NCI-H187 treated with DMSO at 0.1 percent for 48 hours (cell line): ENCODE measurements at regions not wholly inside any gene's neighbourhood (a gene's known extent, or its start where the extent isn't known, plus 50 kb on each side); places are given as distances from the start of the nearest gene placed in this dataset.

Experiments used
- DNase-seq: peaks from one replicate; lab custom pipeline; 2025; lab: John Stamatoyannopoulos, UW

DNA sequence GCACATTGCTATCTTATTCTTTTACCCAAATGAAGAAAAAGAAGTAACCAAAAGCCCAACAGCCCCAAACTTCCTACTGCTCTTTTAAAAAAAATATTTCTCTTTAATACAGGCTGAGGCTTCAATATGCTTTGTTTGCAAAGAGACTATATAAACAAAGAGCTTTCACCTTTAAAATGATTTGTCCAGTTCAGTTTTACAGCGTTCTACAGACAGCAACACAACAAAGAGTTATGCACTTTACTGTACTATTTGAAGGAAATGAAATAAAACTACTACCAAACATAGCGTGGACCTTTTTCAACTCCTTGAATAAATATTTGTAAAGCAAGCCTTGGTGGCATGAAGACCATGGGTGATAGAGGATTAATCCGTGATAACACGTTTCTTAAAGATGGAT is 151.2 kb downstream of the FGF9 start:
- no peak for DNase-seq

DNA sequence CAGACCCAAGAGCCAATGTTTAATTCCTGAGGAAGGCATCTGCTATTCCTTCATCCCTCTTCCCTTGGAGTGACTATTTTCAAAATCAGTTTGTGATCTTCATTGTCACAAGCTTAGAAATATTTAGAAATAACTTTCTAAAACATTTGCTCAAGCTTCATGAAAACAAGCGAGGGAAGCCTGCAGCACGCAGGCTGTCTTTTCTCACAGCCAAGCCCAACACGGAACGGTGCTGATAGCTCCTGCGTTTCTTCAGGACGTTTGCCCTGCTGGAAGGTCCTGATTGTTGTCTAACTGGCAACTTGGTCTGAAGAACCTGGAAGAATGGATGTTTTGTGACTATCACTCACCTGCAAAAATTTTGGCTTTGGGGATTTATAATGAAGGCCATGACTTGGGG is 152.5 kb downstream of the FGF9 start:
- DNase-seq: no peak

DNA sequence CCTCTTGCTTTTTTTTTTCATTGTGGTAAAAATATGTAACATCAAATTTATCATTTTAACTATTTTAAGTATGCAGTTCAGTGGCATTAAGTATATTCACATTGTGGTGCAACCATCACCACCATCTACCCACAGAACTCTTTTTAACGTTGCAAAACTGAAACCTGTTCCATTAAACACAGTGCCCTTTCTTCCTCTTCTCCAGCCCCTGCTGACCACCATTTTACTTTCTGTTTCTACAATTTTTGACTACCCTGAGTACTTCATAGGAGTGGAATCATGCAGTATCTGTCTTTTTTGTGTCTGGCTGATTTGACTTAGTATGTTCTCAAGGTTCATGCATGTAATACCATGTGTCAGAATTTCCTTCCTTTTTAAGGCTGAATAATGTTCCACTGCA is 153.1 kb downstream of the FGF9 start:
- no peak for DNase-seq

DNA sequence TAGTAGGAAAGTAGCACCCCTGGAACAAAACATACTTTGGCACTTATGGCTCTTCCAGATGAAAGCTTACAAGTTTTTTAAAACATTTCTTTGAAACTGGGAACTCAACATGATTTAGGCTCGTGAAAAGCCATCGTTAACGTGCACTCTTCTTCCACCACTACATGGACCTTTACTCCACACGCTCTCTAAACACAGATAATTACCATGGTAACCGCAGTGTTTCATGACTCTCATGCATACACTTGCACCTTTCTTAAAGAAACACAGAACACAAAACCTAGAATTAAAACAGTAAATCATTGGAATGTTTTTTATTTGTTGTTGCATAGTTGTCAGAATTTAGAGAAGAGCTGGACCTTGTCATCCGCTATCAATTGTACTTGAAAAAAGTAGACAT is 154.3 kb downstream of the FGF9 start:
- DNase-seq: no peak

DNA sequence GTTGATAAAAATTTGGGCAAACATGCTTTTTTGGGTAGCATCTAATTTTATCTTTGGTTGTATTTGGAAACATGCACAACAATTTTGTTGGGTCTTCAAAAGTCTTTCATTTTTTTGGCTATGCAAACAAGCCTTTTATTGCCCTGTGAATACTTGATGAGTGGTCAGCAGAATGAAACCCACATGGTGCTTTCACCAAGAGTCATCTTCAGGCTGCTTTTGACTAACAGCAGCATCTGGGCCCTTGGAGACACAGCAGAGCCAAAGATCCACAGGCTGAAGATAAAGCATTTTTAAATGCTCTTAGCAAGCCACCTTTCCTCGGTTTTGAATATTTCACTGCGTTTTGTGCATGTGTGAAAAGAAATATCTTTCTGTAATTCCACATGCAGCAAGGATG is 154.9 kb downstream of the FGF9 start:
- no peak for DNase-seq

DNA sequence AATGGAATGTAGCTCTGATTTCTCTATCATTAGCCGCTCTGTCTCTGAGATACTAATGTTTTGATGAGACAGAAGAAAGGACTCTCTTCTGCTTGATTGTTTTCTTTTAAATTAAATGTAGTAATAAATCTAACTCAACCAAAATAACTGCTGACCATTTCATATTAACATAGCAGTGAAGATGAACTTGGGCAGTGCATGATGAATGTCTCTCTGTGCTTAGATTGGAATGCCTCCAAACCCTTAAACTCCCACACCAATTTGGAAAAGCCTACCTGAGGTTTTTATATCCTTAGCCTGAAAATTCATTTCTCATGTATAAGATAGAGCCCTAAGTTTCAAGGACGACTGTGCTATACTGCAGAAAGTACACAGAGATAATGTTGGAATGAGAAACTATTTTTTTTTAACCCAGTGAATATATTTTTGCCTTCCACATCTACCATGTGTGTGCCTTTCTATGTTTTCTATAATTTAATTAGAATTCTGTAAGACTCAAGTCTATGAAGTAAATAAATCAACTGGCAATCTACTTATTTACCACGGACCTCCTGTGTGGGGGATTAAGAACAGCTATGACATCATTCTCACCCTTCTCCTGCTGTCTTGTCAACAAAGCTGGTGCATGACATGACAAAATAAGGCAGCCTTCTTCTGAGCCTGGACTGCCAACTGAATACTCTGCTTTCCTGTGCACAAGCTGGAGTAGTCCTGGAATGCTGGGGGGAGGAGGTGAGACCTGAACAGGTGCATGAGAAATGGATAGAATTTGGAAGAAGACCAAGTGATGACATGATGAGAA is 155.5 kb downstream of the FGF9 start:
- DNase-seq: no peak

DNA sequence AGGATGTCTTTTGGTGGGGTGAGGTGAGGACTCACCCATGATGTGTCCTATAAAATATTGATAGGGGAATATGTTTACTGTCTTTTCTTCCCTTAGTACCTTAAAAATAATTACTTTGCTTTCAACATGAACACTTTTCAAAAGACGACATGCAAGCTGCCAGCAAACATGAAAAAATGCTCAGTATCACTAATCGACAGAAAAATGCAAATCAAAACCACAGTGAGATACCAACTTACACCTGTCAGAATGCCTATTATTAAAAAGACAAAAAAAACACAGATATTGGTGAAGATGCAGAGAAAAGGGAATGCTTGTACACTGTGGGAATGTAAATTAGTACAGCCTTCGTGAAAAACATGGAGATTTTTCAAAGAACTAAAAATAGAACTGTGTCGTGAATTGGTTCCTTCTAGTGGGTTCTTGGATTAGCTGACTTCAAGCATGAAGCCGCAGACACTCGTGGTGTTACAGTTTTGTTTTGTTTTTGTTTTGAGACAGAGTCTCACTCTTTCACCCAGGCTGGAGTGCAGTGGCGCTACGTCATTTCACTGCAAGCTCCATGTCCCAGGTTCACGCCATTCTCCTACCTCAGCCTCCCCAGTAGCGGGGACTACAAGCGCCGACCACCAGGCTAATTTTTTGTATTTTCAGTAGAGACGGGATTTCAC is 160.9 kb downstream of the FGF9 start:
- DNase-seq: no peak

DNA sequence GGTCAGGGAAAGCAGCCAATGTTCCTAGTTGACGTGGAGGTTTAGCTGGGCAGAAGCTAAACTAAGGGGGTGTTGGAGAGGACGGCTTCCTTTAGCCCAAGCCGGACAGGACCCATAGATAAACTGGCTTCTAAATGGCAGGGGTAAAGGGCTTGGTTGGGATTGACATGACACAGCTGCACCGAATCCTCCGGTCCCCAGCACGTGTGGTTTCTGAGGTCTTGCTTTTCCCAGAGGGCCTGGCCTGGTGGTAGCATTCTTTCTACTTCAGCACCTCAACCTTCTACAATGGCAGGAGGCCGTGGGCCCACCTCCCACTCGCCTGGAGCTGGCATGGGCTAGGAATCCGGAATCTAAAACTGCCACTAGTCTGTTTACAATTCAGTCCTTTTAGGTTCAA is 163.0 kb downstream of the FGF9 start:
- no peak for DNase-seq

DNA sequence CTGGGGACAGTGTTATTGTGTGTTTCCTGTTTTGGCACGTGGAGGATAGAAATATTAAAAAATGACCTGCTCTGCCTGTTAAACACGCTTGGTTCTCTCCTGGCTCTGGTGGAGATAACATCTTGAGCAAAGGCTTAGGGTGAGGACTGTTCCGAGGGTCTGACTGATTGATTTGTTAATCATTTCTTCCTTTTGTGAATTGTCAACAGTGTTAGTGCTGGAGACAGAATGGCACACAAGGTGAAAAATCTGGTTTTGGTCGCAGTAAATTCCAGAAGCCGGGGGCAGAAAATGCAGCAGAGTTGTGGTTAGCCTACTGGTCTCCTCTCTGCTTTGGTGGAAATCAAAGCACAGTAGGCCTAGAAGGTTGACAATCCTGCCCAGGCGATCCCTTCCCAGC is 163.6 kb downstream of the FGF9 start:
- DNase-seq: no peak

DNA sequence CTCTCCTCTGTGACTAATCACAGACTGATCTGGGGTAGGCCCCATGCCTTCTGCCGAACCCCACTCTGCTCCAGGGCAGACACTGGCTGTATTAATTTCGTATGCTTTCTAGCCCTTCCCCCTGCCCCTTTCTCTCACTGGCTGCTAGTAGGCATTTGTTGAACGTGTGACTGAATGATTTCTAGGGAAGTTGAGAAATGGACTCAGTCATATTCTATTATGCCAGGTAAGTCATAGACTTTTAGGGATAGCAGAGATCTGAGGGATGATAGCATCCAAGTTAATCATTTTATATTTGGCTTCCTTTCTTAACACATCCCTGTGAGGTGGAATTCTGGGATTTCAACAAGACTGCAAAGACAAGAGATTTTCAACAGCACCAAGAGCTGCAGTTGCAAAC is 166.4 kb downstream of the FGF9 start:
- DNase-seq: no peak

DNA sequence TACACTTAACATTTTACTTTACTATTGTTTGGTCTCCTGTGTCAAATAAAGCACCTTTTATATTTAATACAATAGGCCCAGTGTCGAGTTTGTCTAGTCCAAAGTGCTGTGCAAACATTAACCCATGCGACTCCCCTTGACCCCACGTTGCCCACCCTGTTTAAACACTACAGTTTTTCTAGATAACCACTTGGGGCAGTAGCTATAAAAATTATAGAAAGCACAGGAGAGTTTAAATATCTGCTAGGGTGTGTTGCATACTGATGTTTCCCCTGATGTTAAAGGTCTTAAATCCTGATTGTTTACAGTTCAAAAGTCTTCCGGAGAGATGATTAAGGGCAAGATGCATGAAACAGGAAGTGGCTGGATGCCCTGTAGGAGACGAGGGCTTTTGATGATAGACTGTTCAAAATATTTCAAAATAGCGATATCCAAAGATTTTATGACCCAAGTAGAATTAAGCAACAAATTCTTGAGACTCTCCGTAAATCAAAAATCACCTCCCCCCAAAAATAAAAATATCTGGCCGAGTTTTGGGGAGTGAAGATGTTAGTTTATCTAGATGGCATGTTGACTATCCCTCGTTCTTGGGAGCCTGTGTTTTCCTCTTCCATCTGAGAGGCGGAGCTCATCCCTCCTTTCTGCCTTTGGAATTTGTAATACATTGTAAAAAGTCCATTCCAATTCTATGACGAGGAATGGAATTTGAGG is 167.1 kb downstream of the FGF9 start:
- DNase-seq: no peak

DNA sequence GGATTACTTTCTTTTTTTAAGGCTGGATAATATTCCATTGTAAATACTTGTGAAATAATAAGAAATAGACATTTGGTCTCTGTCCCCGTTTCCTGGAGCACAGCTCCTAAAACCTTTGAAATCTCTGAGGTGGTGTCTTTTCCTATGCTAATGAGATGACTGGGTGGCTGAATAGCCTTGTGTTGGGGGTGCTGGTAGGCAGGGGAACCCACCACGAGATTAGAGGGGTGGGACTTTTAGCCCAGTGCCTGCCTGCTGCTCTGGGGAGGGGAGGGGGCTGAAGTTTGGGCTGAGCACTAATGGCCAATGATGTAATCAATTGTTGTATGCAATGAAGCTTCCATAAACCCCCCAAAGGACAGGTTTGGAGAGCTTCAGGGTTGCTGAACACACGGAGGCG is 175.7 kb downstream of the FGF9 start:
- no peak for DNase-seq

DNA sequence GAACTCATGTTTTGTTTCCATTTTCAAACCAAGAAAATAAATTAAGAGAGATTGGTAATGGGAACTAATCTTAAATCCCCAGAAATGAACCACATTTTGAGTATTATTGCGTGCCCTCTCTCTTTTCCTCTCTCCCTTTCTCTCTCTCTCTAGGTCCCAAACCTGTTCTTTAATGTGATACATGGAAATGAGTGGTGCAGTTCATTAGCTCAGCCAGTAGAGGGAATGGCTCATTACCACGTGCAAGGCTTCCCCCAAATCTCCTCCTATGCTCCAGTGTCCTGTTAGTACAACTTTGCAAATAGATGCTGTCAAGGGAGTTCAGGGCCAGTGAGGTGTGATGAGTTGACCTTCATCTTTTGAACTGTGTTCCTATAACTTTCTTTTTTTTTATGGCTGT is 178.4 kb downstream of the FGF9 start:
- no peak for DNase-seq

DNA sequence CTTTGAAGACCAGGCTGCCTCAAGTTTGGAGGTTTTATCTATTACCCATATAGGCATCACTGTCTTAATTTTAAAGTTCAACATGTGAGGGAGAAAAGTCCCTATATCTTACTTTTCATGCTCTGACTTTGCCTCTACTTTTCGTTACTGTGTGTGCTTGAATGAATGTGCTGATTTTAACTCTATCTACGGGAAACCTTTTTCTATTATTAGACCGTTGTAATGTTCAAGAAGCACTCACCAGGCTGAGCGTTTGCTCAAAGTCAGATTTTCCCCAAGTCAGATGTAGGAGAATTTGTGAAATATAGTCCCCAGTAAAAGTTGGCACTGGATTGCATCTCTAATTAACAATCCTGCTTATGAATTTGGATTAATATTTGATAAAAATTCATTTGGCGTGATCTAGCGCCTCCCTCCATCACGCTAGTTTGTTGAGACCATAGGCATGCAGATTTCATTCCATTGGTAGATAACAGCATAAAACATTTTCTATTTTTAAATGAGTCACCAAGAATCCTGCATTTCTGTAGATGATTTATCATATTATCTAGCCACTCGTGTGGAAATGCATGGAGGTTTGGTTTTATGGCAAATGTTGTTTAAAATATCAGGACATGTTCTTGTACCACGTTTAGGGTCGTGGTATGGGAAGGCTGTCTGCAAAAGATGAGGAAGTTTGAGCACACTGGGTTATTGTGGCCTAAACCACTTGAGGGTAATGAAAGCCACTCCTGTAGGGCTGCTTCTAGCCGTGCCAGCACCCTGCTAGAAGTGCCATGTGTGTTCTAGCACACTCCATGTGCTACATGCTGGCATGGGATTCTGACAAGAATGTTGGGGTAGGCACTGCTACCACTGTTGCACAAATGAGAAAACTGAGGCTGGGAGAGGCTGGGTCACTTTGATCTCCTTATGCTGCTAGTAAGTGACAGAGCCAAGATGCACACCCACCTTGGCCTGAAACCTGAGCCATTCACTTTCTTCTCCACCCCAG is 179.4 kb downstream of the FGF9 start:
- DNase-seq: no peak

DNA sequence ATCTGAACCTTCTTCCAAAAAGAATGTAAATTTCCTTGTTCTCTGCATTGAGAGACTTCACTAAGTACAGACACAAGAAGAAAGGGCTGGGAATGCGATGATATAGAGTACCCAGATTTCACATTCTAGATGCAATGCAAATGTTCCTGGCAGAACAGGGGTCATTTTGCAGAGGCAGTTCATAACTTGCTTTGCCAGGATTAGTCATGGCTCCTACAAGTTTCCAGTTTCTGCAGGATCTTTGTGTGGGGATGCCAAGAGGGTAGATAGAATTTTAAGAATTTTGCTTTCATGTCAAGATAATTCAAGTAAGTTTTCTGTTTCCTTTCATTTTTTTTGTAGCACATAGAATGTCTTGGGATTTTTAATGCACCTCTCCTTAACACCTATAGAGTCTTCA is 181.2 kb downstream of the FGF9 start:
- DNase-seq: no peak

DNA sequence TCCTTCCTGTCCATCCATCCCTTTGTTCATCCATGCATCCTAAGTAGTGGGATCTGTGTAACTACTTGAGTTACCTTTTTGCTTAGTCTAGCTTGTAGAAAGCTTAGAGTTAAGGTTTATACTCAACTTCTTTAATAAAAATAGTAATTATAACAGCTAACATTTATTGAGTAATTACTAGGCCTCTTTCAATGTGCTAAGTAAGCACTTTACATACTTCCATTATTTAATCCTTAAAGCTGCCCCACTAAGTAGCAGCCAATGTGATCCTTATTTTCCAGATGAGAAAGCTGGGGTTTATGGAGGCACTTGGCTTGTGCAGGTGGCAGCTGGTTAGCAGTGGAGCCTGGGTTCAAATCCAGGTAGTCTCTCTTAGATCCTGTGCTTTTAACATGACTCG is 182.9 kb downstream of the FGF9 start:
- no peak for DNase-seq

DNA sequence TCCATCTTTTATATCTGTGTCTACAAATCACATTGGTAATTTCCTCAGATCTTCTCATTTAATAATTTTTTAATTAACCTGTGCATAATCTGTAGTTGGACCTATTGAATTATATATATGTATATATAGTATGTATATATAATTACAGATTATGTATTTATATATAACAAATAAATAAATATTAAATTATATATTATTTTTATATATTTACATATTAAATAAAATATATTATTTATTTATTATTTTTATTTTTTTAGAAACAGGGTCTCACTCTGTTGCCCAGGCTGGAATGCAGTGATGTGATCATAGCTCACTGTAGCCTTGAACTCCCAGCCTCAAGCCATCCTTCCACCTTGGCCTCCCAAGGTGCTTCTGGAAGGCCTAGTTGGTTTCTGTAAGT is 197.9 kb downstream of the FGF9 start:
- no peak for DNase-seq

DNA sequence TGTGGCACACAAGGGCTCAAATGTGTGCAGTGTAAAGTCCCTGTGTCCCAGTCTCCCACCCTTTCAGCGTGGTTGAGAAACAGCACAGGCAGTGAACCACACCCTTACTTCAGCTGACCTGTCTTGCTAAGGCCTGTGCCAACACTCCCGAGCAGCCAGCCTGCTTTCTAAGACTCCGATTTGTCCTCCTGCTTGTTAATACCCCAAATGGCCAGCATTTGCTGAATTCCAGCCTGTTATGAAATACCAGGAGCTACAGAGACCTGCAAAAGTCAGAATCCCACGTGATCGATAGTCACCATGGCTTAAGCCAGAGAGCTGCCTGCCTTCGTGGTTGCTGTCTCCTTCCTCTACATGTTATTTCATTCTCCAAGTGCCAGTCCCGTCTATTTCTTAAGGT is 200.5 kb downstream of the FGF9 start:
- DNase-seq: no peak

DNA sequence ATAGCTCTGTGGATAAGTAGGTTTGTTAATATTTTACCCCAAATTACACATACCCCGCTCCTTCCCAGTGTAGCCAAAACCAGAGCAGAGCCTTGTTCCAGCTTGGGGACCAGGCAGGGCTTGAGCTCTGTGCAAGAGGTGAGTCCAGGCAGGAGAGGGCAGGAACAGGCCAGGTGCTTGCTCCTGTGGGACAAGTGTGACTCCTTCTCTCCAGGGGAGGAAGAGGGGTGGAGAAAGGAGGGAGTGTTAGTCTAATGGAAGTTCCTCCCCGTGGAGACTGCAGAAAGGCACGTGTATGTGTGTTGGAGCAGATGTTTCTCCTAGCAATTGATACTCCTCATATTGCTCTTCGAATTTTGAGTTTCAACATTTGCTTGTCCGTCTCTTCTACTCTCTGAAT is 201.0 kb downstream of the FGF9 start:
- no peak for DNase-seq

DNA sequence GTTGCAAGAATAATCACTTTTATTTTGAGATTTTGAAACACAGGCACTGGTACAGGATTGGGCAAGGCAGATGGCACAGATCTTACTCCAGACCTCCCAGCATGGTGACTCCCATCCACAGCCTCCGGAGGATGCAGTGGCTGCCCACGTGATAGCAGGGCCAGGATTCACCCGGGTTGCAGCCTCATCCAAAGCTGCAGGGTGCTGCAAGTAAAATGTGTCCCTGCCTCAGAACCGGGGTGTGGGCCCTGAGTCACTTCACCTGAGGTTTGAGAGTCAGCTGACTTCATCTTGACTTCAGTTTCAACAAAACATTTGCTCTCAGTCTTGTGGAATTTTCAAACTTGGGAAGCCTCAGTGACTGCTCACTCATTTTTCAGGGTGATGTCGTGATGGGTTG is 201.9 kb downstream of the FGF9 start:
- no peak for DNase-seq

DNA sequence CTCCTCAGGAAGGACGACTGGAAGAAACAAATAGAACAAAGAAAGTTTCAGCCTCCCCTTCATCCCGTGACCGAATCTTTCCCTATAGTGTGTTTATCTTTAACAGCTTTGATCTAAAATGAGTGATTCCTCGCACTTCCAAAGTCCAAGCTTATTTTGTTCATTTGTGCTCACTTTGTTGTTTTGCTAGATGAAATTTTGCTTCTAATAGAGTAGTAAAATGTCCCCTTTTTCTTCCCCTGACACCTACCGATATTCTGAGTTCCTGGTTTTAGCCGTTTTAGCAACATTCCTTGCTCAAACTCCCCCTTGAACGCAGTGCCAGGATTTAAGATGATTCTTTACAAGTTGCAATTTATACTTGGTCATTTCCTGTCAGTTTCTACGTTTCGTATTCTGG is 204.2 kb downstream of the FGF9 start:
- no peak for DNase-seq

DNA sequence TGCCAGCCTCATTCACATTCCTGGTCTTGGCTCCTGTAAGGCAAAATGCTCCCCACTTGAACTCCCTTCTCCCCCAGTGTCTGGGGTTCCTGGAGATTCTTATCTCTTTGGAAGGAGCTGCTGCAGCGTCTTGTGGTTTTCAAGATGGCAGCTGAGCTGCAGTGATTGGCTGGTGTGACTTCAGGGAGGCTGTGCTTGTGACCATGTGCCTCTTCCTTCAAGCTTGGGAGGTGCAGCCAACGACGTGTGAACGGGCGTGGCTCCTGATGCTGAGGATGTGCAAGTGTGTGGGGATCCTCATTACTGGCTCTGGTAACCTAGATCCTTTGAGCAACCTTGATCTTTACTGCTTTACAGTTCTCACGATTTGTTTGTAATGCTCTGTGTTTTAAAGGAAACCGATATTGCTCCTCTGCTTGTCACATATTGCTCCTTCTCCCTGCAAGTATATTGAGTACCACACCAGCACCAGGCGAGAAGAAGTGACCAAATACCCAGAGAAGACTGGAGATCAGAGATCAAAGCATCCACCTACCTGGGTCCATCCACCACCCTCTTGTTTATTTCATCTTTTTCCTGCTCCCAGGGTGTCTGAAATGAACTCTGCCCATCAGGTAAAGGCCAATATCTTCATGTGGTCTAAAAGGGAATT is 208.5 kb downstream of the FGF9 start:
- no peak for DNase-seq
